ENCODE measurements at regions not wholly inside any gene's neighbourhood (a gene's known extent, or its start where the extent isn't known, plus 50 kb on each side); places are given as distances from the start of the nearest gene placed in this dataset.
"Not testable (repeated sequence)": the region's sequence is repeated elsewhere in the genome, so short reads cannot be mapped to it uniquely, and the experiment has no call there.

GRCh38 chr14:31911160-31911559 lies 165.9 kb upstream of the ARHGAP5 start:
- Histone ChIP-seq H3K9me3 (ENCODE audit: control insufficient read depth, low read length) (peaks cover 5% of the 10 kb centered on the region), H3K36me3 (ENCODE audit: control insufficient read depth, insufficient read depth, low read length) (no peaks in the 10 kb centered on the region), H3K4me1 (ENCODE audit: control insufficient read depth, insufficient read depth, low read length) (no peaks in the 10 kb centered on the region), H3K27me3 (ENCODE audit: control insufficient read depth, insufficient read depth, low read length) (no peaks in the 10 kb centered on the region), H3K4me3 (ENCODE audit: low read length) (no peak overlapping the region), H3K9ac (ENCODE audit: low read length) (no peak overlapping the region)

GRCh38 chr14:31913370-31913769 lies 163.7 kb upstream of the ARHGAP5 start:
- Histone ChIP-seq H3K27me3 (ENCODE audit: control insufficient read depth, insufficient read depth, low read length) (no peaks in the 10 kb centered on the region), H3K9ac (ENCODE audit: low read length) (no peak overlapping the region), H3K36me3 (ENCODE audit: control insufficient read depth, insufficient read depth, low read length) (no peaks in the 10 kb centered on the region), H3K4me1 (ENCODE audit: control insufficient read depth, insufficient read depth, low read length) (no peaks in the 10 kb centered on the region), H3K9me3 (ENCODE audit: control insufficient read depth, low read length) (peaks cover 5% of the 10 kb centered on the region), H3K4me3 (ENCODE audit: low read length) (no peak overlapping the region)

GRCh38 chr14:31918289-31918688 lies 158.8 kb upstream of the ARHGAP5 start:
- H3K4me1 ChIP-seq (ENCODE audit: control insufficient read depth, insufficient read depth, low read length); H3K27me3 ChIP-seq (ENCODE audit: control insufficient read depth, insufficient read depth, low read length); H3K9ac ChIP-seq (ENCODE audit: low read length); H3K4me3 ChIP-seq (ENCODE audit: low read length); H3K9me3 ChIP-seq (ENCODE audit: control insufficient read depth, low read length); H3K36me3 ChIP-seq (ENCODE audit: control insufficient read depth, insufficient read depth, low read length): not testable (repeated sequence)

GRCh38 chr14:31920001-31920400 lies 157.1 kb upstream of the ARHGAP5 start:
- H3K9me3 ChIP-seq (ENCODE audit: control insufficient read depth, low read length): no peaks in the 10 kb centered on the region
- no peaks in the 10 kb centered on the region for H3K4me1 ChIP-seq (ENCODE audit: control insufficient read depth, insufficient read depth, low read length)
- no peak overlapping the region for H3K9ac ChIP-seq (ENCODE audit: low read length)
- H3K4me3 ChIP-seq (ENCODE audit: low read length): no peak overlapping the region
- H3K27me3 ChIP-seq (ENCODE audit: control insufficient read depth, insufficient read depth, low read length): no peaks in the 10 kb centered on the region
- no peaks in the 10 kb centered on the region for H3K36me3 ChIP-seq (ENCODE audit: control insufficient read depth, insufficient read depth, low read length)

- Histone ChIP-seq H3K9me3 (ENCODE audit: control insufficient read depth, low read length) (no peaks in the 10 kb centered on the region), H3K4me3 (ENCODE audit: low read length) (no peak overlapping the region), H3K9ac (ENCODE audit: low read length) (no peak overlapping the region), H3K4me1 (ENCODE audit: control insufficient read depth, insufficient read depth, low read length) (no peaks in the 10 kb centered on the region), H3K27me3 (ENCODE audit: control insufficient read depth, insufficient read depth, low read length) (no peaks in the 10 kb centered on the region), H3K36me3 (ENCODE audit: control insufficient read depth, insufficient read depth, low read length) (no peaks in the 10 kb centered on the region)
These were observed 156.0 kb upstream of the ARHGAP5 start for GRCh38 chr14:31920989-31921650.

- Histone ChIP-seq H3K27me3 (ENCODE audit: control insufficient read depth, insufficient read depth, low read length) (no peaks in the 10 kb centered on the region), H3K9me3 (ENCODE audit: control insufficient read depth, low read length) (no peaks in the 10 kb centered on the region), H3K4me3 (ENCODE audit: low read length) (no peak overlapping the region), H3K9ac (ENCODE audit: low read length) (no peak overlapping the region), H3K36me3 (ENCODE audit: control insufficient read depth, insufficient read depth, low read length) (no peaks in the 10 kb centered on the region), H3K4me1 (ENCODE audit: control insufficient read depth, insufficient read depth, low read length) (no peaks in the 10 kb centered on the region)
These were observed 155.4 kb upstream of the ARHGAP5 start for GRCh38 chr14:31921721-31922120.

GRCh38 chr14:31926123-31926522 lies 151.0 kb upstream of the ARHGAP5 start:
- Histone ChIP-seq H3K27me3 (ENCODE audit: control insufficient read depth, insufficient read depth, low read length) (no peaks in the 10 kb centered on the region), H3K9ac (ENCODE audit: low read length) (no peak overlapping the region), H3K4me1 (ENCODE audit: control insufficient read depth, insufficient read depth, low read length) (peaks cover 8% of the 10 kb centered on the region), H3K4me3 (ENCODE audit: low read length) (no peak overlapping the region), H3K9me3 (ENCODE audit: control insufficient read depth, low read length) (no peaks in the 10 kb centered on the region), H3K36me3 (ENCODE audit: control insufficient read depth, insufficient read depth, low read length) (no peaks in the 10 kb centered on the region)

GRCh38 chr14:31926652-31927347 lies 150.3 kb upstream of the ARHGAP5 start:
- H3K4me3 ChIP-seq (ENCODE audit: low read length): no peak overlapping the region
- H3K27me3 ChIP-seq (ENCODE audit: control insufficient read depth, insufficient read depth, low read length): no peaks in the 10 kb centered on the region
- peaks cover 8% of the 10 kb centered on the region for H3K4me1 ChIP-seq (ENCODE audit: control insufficient read depth, insufficient read depth, low read length)
- H3K9ac ChIP-seq (ENCODE audit: low read length): no peak overlapping the region
- H3K36me3 ChIP-seq (ENCODE audit: control insufficient read depth, insufficient read depth, low read length): no peaks in the 10 kb centered on the region
- no peaks in the 10 kb centered on the region for H3K9me3 ChIP-seq (ENCODE audit: control insufficient read depth, low read length)

- H3K9ac ChIP-seq (ENCODE audit: low read length): peak overlapping the region; percentile 17
- no peak overlapping the region for H3K4me3 ChIP-seq (ENCODE audit: low read length)
- no peaks in the 10 kb centered on the region for H3K27me3 ChIP-seq (ENCODE audit: control insufficient read depth, insufficient read depth, low read length)
- H3K9me3 ChIP-seq (ENCODE audit: control insufficient read depth, low read length): no peaks in the 10 kb centered on the region
- H3K36me3 ChIP-seq (ENCODE audit: control insufficient read depth, insufficient read depth, low read length): no peaks in the 10 kb centered on the region
- peaks cover 8% of the 10 kb centered on the region for H3K4me1 ChIP-seq (ENCODE audit: control insufficient read depth, insufficient read depth, low read length)
These were observed 149.7 kb upstream of the ARHGAP5 start for GRCh38 chr14:31927348-31927832.

- peaks cover 15% of the 10 kb centered on the region for H3K4me1 ChIP-seq (ENCODE audit: control insufficient read depth, insufficient read depth, low read length)
- H3K9ac ChIP-seq (ENCODE audit: low read length): no peak overlapping the region
- no peaks in the 10 kb centered on the region for H3K9me3 ChIP-seq (ENCODE audit: control insufficient read depth, low read length)
- H3K4me3 ChIP-seq (ENCODE audit: low read length): no peak overlapping the region
- H3K36me3 ChIP-seq (ENCODE audit: control insufficient read depth, insufficient read depth, low read length): no peaks in the 10 kb centered on the region
- H3K27me3 ChIP-seq (ENCODE audit: control insufficient read depth, insufficient read depth, low read length): no peaks in the 10 kb centered on the region
These were observed 147.0 kb upstream of the ARHGAP5 start for GRCh38 chr14:31930070-31930469.

GRCh38 chr14:31930493-31931240 lies 146.4 kb upstream of the ARHGAP5 start:
- no peak overlapping the region for H3K9ac ChIP-seq (ENCODE audit: low read length)
- H3K4me3 ChIP-seq (ENCODE audit: low read length): no peak overlapping the region
- peaks cover 21% of the 10 kb centered on the region for H3K4me1 ChIP-seq (ENCODE audit: control insufficient read depth, insufficient read depth, low read length)
- H3K9me3 ChIP-seq (ENCODE audit: control insufficient read depth, low read length): no peaks in the 10 kb centered on the region
- no peaks in the 10 kb centered on the region for H3K27me3 ChIP-seq (ENCODE audit: control insufficient read depth, insufficient read depth, low read length)
- no peaks in the 10 kb centered on the region for H3K36me3 ChIP-seq (ENCODE audit: control insufficient read depth, insufficient read depth, low read length)

- Histone ChIP-seq H3K4me1 (ENCODE audit: control insufficient read depth, insufficient read depth, low read length) (peaks cover 32% of the 10 kb centered on the region), H3K36me3 (ENCODE audit: control insufficient read depth, insufficient read depth, low read length) (no peaks in the 10 kb centered on the region), H3K4me3 (ENCODE audit: low read length) (no peak overlapping the region), H3K9me3 (ENCODE audit: control insufficient read depth, low read length) (no peaks in the 10 kb centered on the region), H3K9ac (ENCODE audit: low read length) (no peak overlapping the region), H3K27me3 (ENCODE audit: control insufficient read depth, insufficient read depth, low read length) (no peaks in the 10 kb centered on the region)
These were observed 144.4 kb upstream of the ARHGAP5 start for GRCh38 chr14:31932675-31933074.
